Fibroblast of villous mesenchyme (primary cell): ENCODE measurements at regions not wholly inside any gene's neighbourhood (a gene's known extent, or its start where the extent isn't known, plus 50 kb on each side); places are given as distances from the start of the nearest gene placed in this dataset. TPM values are rescaled to one million over a fixed set of nuclear protein-coding genes. Genes with fewer than 3 reads are reported as not detected.

ENCODE experiments used
- DNase-seq: peaks from one replicate; pipeline ENCODE4 v3.0.0-alpha.2; 2010; ENCODE audit warnings: low read depth
- H3K4me3 ChIP-seq: 2 replicates; pipeline ENCODE4 v1.5.1; 2011; ENCODE audit warnings: low read depth, mild to moderate bottlenecking, low read length
- small RNA-seq: library from RNA; depleted of rRNA; stranded (forward); fragments of <200 nt; gene quantifications from one replicate; pipeline ENCODE3, GENCODE V24; 2012
- TF ChIP-seq, protein P1 (sequence below): IDR thresholded peaks from 2 replicates; pipeline ENCODE4 v1.5.1; 2012; ENCODE audit warnings: low read depth, mild to moderate bottlenecking, low read length; ENCODE audit not compliant: insufficient read depth

- no peak overlapping the region for H3K4me3 ChIP-seq
- no peak for DNase-seq
- TF ChIP-seq, protein P1, sequence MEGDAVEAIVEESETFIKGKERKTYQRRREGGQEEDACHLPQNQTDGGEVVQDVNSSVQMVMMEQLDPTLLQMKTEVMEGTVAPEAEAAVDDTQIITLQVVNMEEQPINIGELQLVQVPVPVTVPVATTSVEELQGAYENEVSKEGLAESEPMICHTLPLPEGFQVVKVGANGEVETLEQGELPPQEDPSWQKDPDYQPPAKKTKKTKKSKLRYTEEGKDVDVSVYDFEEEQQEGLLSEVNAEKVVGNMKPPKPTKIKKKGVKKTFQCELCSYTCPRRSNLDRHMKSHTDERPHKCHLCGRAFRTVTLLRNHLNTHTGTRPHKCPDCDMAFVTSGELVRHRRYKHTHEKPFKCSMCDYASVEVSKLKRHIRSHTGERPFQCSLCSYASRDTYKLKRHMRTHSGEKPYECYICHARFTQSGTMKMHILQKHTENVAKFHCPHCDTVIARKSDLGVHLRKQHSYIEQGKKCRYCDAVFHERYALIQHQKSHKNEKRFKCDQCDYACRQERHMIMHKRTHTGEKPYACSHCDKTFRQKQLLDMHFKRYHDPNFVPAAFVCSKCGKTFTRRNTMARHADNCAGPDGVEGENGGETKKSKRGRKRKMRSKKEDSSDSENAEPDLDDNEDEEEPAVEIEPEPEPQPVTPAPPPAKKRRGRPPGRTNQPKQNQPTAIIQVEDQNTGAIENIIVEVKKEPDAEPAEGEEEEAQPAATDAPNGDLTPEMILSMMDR: no peak
These were observed 72.2 kb upstream of the NUPR2 start for GRCh38 chr7:56188376-56188775.

- H3K4me3 ChIP-seq: no peak overlapping the region
- no peak for DNase-seq
- TF ChIP-seq, protein P1: no peak
These were observed 64.8 kb upstream of the NUPR2 start for GRCh38 chr7:56181010-56181409.

DNA sequence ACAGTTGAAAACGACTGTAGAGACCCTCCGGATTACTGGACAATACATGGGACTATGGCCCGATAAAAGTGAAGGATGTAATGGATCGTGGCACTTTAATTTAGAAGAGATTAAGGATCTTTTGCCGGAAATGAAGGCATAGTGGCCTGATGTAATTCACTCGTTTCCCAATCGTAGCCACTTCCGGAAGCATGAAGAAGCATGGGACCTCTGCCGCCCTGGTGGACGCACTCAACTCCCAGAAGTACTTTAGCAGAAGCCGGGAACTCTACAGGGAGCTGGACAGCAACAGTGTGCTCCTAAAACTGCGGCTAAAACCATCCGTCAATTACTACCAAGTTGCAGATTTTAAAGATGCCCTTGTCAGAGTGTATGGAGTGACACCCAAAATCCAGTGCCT lies 59.6 kb upstream of the NUPR2 start:
- TF ChIP-seq, protein P1: no peak

DNA sequence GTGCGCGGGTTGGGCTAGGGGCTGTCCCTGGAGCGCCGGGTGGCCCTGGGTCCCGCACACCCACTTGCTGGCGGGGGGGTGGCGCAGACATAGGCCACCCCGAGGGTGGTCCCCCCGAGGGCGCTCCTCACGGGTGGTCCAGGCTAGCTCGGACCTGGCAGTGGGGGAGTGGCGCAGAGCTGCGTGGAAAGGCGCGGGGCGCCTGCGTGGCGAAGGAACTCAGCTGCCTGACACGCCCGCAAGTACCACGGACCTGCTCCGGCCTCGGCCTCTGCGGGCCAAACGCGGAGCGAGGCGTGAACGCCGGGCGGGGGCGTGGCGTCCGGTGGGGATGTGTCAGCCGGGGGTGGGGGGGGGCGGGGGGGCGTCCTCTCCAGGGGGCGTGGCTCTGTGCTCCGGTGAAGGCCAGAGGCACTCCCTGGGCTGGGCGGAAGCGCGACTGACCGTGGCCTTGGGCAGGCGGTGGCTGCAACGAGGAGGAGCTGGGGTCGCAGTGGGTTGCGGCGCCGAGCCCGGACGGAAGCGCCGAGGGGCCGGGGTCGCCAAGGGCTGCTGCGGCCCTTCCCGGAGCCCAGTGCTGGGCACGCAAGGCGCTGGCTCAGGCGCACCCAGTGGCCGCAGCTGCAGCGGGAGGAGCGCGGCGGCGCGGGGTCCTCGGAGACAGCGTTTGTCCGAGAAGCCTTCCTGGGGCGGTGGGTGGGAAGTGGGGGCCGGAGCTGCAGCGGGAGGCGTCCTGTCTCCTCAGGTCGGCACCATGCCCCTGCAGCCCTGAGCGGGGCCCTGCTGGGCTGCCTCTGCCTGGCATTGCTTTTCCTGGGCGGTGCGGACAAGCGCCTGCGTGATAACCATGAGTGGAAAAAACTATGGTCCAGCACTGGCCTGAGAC lies 58.9 kb upstream of the NUPR2 start:
- DNase-seq: no peak
- H3K4me3 ChIP-seq: no peak overlapping the region
- TF ChIP-seq, protein P1: no peak

More for the DNA sequence above, 59.6 kb upstream of the NUPR2 start:
- no peak overlapping the region for H3K4me3 ChIP-seq
- DNase-seq: no peak

DNA sequence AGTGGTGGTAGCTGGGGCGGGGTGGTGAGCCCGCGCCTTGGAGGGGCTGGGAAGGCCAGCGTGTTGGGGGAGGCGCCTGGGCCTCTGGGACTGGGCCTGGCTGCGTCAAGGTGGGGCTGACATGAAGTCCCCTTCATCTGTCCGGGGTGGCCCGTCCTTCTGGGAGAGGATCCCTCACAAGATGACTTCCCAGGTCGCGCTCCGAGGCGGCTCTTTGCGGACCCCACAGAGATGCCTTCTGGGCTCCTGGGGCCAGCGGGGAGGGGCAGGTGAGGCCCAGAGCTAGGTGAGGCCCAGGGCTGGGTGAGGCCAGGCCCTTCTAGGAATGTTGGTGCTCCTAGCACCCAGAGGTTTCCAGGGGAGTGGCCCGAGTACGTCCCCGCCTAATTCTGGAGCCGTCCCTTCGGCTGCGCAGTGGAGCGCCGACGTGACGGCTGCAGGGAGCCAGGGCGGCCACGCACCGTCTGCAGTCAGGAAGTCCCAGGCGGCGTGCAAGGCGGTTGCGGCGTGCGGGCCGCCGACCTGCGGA lies 58.2 kb upstream of the NUPR2 start:
- TF ChIP-seq, protein P1: no peak

More for the DNA sequence above, 58.2 kb upstream of the NUPR2 start:
- no peak overlapping the region for H3K4me3 ChIP-seq
- DNase-seq: no peak

Small RNA genes lying in the stretch of these regions (small RNA-seq; reads per million reads assigned to genes)
- gene AC092447.9 (not detected), gene RNU6-1052P (not detected), gene RNU6-1335P (not detected), gene SEPT14P24 (not detected)
